Fibroblast of lung (primary cell): ENCODE measurements at regions not wholly inside any gene's neighbourhood (a gene's known extent, or its start where the extent isn't known, plus 50 kb on each side); places are given as distances from the start of the nearest gene placed in this dataset.

Experiments
- EZH2 ChIP-seq: IDR thresholded peaks from 2 replicates; pipeline ENCODE4 v1.5.1; 2012; ENCODE audit warnings: low read length, control low read depth, mild to moderate bottlenecking; ENCODE audit errors: missing control alignments
- TF ChIP-seq, protein P1 (sequence below), 2 donors: IDR thresholded peaks in 1 of 2; conservative IDR thresholded peaks in 1 of 2; 1 replicate in 1 of 2; 2 replicates in 1 of 2; pipeline ENCODE4 v1.5.1; 2011 to 2012; ENCODE audit warnings: low read length in 2 of 2, control low read depth in 1 of 2, inconsistent platforms in 1 of 2, low read depth in 1 of 2, mild to moderate bottlenecking in 1 of 2

DNA sequence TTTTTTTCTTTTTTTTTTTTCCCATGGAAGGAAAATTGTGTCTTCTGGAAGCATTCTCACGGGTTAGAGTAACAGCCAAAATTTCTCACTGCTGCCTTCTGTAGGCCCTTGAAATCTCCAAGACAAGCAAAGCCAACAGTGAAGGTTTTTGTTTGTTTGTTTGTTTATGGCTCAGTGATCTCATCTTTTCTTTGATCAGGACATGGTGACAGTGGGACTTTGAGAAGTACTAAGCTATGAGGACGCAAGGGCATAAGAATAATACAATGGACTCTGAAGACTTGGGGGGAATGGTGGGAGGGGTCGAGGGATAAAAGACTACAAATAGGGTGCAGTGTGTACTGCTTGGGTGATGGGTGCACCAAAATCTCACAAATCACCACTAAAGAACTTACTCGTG lies 419.4 kb downstream of the PTPRC start:
- no peak for TF ChIP-seq EZH2
- TF ChIP-seq, protein P1, sequence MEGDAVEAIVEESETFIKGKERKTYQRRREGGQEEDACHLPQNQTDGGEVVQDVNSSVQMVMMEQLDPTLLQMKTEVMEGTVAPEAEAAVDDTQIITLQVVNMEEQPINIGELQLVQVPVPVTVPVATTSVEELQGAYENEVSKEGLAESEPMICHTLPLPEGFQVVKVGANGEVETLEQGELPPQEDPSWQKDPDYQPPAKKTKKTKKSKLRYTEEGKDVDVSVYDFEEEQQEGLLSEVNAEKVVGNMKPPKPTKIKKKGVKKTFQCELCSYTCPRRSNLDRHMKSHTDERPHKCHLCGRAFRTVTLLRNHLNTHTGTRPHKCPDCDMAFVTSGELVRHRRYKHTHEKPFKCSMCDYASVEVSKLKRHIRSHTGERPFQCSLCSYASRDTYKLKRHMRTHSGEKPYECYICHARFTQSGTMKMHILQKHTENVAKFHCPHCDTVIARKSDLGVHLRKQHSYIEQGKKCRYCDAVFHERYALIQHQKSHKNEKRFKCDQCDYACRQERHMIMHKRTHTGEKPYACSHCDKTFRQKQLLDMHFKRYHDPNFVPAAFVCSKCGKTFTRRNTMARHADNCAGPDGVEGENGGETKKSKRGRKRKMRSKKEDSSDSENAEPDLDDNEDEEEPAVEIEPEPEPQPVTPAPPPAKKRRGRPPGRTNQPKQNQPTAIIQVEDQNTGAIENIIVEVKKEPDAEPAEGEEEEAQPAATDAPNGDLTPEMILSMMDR (conservative IDR thresholded peaks at IDR 0.05 in 1 of 2, IDR thresholded peaks at IDR 0.05 in 1 of 2; ENCODE audit: low read depth in 1 of 2, low read length in 2 of 2) = no peak
